ENCODE measurements at regions not wholly inside any gene's neighbourhood (a gene's known extent, or its start where the extent isn't known, plus 50 kb on each side); places are given as distances from the start of the nearest gene placed in this dataset.

GRCh38 chr6:154605178-154605881 lies 94.8 kb upstream of the CNKSR3 start:
- H3K27me3 ChIP-seq, result no peaks in the 10 kb centered on the region
- H3K9me3 ChIP-seq (ENCODE audit: low read depth), result no peaks in the 10 kb centered on the region
- no peaks in the 10 kb centered on the region for H3K36me3 ChIP-seq
- H3K27ac ChIP-seq, result no peak overlapping the region
- no peak for TF ChIP-seq CTCF (IDR thresholded peaks at IDR 0.05; ENCODE audit: low read depth, low read length)
- peaks cover 2% of the 10 kb centered on the region for H3K4me1 ChIP-seq (ENCODE audit: low read depth)
- H3K4me3 ChIP-seq, result no peak overlapping the region
- DNase-seq (ENCODE audit: low read depth in 1 of 2, low spot score in 1 of 2), result no peak

DNA sequence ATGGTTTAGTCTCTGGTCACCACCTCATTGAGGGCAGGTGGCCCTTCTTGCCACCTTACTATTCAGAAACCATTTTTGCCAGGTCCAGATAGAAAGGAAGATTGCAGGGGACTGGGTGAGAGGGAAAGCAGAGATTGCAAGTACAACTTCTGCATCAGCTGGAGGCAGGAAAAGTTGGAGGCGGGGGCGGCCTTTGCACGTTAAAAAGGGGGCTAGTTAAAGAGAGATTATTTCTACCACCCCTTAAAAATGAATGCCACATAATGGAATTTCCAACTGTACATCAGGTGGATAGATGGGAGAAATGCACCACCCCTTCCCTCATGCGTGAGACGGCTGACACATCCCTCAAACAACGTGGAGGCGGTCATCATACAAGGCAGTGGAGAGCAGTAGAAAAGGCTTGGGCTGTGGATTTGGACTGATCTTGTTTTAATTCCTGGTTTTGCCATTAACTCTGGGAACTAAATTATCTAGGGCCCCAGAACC lies 95.4 kb upstream of the CNKSR3 start:
- DNase-seq (ENCODE audit: low read depth in 1 of 2, low spot score in 1 of 2), result no peak
- H3K9me3 ChIP-seq (ENCODE audit: low read depth), result no peaks in the 10 kb centered on the region
- peaks cover 3% of the 10 kb centered on the region for H3K4me1 ChIP-seq (ENCODE audit: low read depth)
- H3K4me3 ChIP-seq, result no peak overlapping the region
- no peak overlapping the region for H3K27ac ChIP-seq
- no peaks in the 10 kb centered on the region for H3K27me3 ChIP-seq
- TF ChIP-seq CTCF (IDR thresholded peaks at IDR 0.05; ENCODE audit: low read depth, low read length), result no peak
- no peaks in the 10 kb centered on the region for H3K36me3 ChIP-seq

DNA sequence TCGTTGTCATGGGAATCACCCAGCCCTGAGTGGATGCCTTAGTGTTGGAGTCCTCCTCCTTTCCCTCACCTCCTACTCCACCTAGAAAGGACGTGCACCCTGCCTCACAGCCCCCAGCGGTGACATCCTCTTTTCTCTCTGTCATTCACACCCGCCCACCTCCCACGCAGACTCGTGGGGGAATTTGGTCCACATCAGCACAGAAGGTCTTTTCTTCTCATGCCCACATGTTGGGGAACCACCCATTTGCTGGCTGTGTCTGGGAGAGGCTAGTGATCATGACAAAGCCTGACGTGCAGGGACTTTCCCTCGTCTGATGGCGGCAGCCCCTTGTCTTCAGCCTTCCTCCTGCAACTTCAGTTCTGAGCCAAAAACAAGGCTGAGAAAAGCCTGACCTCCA lies 96.0 kb upstream of the CNKSR3 start:
- Histone ChIP-seq H3K9me3 (ENCODE audit: low read depth) (no peaks in the 10 kb centered on the region), H3K4me3 (no peak overlapping the region), H3K27ac (no peak overlapping the region), H3K36me3 (no peaks in the 10 kb centered on the region), H3K27me3 (no peaks in the 10 kb centered on the region), H3K4me1 (ENCODE audit: low read depth) (peaks cover 3% of the 10 kb centered on the region)
- no peak for TF ChIP-seq CTCF (IDR thresholded peaks at IDR 0.05; ENCODE audit: low read depth, low read length)
- DNase-seq (ENCODE audit: low read depth in 1 of 2, low spot score in 1 of 2), result peak in 1 of 2 donors; percentile 3

GRCh38 chr6:154606860-154607259 lies 96.4 kb upstream of the CNKSR3 start:
- no peak for DNase-seq (ENCODE audit: low read depth in 1 of 2, low spot score in 1 of 2)
- H3K4me3 ChIP-seq, result no peak overlapping the region
- no peaks in the 10 kb centered on the region for H3K36me3 ChIP-seq
- TF ChIP-seq CTCF (IDR thresholded peaks at IDR 0.05; ENCODE audit: low read depth, low read length), result no peak
- H3K27me3 ChIP-seq, result no peaks in the 10 kb centered on the region
- no peak overlapping the region for H3K27ac ChIP-seq
- peaks cover 3% of the 10 kb centered on the region for H3K4me1 ChIP-seq (ENCODE audit: low read depth)
- no peaks in the 10 kb centered on the region for H3K9me3 ChIP-seq (ENCODE audit: low read depth)

DNA sequence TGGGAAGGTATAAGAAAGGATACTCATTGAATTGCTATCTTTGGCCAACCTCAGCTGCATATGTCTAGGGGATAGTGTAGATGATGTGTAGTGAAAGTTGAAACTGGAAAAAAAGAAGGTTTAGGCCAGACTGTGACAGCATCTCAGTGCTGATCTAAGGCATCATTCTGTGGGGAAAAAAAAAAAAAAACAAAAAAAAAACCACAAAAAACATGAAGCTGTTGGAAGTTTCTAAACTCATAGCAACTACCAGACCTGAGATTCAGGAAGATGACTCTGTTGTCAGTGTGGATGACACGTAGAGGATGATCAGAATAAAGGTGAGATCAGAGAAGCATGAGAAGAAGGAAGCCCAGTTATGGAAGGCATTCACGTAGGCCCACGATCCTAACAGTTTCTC lies 100.8 kb upstream of the CNKSR3 start:
- Histone ChIP-seq H3K4me3 (no peak overlapping the region), H3K4me1 (ENCODE audit: low read depth) (peaks cover 3% of the 10 kb centered on the region), H3K27me3 (no peaks in the 10 kb centered on the region), H3K9me3 (ENCODE audit: low read depth) (no peaks in the 10 kb centered on the region), H3K27ac (no peak overlapping the region), H3K36me3 (no peaks in the 10 kb centered on the region)
- DNase-seq (ENCODE audit: low read depth in 1 of 2, low spot score in 1 of 2), result no peak
- TF ChIP-seq CTCF (IDR thresholded peaks at IDR 0.05; ENCODE audit: low read depth, low read length), result no peak

All from cardiac muscle cell (in vitro differentiated cells and primary cell).